Middle frontal gyrus (tissue), 1 donor: ENCODE measurements at regions not wholly inside any gene's neighbourhood (a gene's known extent, or its start where the extent isn't known, plus 50 kb on each side); places are given as distances from the start of the nearest gene placed in this dataset.
"Not testable (repeated sequence)": the region's sequence is repeated elsewhere in the genome, so short reads cannot be mapped to it uniquely, and the experiment has no call there.

ENCODE experiments used
- DNase-seq: peaks from one replicate; pipeline ENCODE4 v3.0.0-alpha.2; 2015; ENCODE audit warnings: low spot score; ENCODE audit errors: extremely low spot score

DNA sequence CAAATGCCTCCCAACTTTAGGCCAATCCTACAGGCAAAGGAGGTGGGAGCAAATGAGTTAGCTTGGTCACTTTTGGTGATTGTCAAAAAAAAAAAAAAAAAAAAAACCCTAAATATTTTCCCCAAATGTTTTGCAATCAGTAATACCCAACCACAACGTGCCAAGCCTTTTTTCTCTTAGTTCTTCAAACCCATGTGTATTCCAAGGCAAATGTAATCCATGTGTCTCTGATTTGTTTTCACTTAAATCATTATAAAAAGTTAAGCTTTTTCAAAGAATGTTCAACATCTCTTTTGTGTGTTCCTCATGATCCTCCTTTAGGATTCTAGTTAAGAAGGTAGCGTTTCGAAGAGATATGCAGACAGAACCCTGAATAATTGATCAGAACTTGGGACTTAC, 328.4 kb downstream of the PAPSS1 start:
- DNase-seq = no peak

DNA sequence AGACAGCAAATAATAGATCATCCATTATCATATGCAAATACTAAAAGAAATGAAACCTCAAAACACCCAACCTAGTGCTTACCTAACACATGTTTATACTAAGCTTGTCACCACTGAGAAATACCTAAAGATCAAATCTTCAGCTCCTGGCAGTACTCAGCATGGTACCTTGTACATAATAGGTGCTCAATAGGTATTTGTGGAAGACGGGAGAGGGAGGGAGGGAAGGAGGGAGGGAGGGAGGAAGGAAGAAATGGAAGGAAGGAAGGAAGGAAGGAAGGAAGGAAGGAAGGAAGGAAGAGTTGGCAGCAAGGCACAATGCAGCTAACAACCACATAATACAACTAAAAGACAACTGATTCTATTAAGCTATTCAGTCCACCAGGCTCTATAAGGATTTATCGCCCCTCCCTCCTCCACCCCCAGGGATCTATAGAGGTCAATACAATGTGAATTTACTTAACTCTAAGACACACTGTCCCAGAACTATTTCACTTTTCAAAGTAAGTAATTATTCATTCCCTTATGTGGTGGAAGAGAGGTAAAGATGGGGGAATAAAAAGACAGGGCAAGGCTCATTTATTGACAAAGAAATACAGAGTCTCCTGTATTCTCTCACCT, 328.9 kb downstream of the PAPSS1 start:
- DNase-seq = no peak

DNA sequence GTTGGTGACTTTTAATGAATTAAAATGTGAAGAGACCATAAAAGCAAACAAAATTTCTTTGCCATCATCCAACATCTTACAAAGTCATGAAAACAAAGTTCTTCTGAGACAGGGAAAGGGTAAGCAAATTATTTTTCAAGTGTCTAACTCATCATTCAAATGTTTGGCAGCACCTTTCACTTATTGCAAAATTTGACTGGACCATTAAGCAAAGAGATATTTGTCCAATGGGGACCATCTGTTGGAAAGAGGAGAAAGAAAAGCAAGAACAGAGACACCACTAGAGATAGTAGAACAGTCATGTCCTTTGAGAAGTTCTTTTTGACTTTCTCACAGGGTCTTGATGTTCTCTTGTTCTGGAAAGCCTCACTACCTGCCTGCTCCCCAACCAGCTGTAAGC, 330.1 kb downstream of the PAPSS1 start:
- DNase-seq = no peak

DNA sequence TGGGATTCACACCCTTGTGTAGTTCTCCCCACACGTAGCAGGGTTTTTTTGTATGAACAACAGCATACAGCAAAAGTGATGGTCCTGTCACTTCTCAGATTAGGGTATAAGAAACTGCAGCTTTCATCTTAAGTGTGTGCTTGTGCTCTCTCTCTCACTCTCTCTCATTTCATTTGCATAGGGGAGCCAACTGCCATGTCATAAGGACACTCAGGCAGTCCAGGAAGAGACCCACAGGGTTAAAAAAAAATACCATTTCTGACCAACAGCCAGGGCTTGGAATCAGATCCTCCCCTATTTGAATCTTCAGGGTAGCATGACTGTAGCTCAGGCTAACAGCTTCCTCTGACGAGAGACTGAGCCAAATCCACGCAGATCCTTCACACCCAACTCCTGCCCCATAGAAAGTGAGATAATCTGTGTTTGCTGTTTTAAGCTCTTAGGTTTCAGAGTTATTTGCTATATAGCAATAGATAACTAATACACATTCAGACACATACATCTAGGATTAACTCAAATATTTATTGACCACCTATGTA, 331.2 kb downstream of the PAPSS1 start:
- no peak for DNase-seq

DNA sequence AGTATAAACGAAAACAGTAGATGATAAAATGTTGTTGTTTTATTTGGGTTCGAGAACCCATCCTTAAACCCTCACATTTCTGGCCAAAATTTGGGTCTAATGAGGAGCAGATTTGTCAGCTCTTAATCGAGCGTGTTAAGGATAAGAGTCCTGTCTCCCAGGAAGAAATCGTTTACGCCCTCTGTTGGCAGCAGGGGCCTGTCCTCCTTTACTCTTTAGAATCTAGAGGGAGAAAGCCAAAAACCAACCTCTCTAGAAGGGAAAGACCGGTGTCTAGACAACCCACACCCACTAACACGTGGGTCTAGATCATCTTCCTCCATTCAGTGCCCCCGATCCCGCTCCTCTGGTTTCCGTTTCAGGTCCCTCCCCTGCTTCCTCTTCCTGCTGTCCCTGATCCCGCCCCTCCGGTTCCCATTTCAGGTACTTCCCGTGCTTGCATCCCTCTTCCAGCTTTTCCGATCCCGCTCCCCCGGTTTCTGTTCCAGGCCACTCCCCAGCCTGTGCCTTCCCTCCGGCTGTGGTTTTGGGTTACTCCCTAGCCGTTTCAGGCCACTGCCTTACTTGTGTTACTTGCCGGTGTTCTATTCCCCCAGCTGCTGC, 339.1 kb downstream of the PAPSS1 start:
- no peak for DNase-seq

DNA sequence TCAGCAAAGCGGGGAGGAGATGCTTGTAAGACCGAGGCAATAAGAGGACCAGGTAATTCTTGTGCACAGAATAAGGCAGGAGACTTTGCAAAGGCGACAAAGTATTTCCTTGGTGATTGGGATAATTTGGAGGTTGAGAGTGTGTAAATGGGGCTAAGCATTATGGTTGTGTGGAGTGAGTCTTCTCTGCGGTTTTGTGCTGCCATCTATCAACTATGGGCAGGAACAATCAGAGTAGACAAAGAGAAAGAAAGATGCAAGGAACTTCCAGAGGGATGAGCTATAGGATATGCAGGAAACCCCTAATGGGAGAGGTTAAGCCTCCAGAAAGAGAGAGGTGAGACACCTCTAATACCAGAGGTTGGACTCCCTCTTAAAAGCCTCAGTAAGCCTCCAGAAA, 339.8 kb downstream of the PAPSS1 start:
- no peak for DNase-seq

DNA sequence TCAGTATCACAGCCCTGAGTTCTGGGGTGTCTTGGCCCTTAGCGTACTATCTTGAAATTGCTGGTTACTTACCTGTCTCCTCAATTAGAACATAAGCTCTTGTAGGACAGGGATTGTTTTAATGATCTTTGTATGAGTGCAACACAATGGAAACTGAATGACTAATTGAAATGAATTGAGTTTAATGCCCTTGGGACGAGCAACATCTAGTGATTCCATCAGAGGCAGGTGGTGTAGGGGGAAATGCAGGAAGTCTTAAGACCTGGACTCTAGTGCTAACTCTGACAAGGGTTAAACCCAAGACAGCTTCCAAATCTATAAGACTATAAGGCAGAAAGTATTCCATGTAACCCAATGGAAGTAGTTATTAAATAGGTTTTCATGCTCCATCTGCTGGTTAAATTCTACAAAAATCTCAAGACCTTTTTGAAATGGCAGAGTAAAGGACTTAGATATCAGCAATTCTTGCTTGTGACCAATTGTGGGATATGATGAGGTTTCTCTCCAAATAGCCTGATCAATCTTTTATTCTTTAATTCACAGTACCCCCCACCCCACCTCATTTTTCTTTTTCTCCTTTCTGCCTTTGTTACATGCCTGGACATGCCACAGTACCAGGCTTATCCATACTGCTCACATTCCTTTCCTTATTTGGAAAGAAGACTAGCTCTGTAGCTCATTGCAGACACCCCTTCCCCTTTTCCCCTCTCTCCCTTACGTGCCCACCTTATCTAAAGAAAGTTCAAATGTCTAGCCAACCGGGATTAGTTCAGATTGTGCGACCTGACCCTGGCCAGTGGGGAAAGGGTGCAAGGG, 340.8 kb downstream of the PAPSS1 start:
- DNase-seq = no peak

DNA sequence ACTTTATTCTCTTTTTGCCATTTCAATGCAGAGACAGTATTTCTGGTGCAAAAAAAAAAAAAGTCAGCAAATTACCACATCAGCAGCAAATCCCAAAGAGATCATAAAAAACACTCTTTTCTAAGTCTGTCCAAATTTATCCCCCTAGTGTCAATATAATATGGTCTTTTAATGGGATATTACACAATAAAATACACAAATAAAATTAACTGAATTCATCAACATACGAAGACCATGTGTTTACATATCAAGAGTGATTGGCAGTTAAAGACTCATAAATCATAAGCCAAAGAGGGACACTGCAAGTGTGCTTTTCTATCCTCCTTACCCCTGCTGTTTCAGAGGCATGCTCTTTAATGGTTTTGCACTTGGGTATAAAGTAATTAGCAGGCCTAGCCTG, 340.2 kb upstream of the DKK2 start:
- DNase-seq = no peak

DNA sequence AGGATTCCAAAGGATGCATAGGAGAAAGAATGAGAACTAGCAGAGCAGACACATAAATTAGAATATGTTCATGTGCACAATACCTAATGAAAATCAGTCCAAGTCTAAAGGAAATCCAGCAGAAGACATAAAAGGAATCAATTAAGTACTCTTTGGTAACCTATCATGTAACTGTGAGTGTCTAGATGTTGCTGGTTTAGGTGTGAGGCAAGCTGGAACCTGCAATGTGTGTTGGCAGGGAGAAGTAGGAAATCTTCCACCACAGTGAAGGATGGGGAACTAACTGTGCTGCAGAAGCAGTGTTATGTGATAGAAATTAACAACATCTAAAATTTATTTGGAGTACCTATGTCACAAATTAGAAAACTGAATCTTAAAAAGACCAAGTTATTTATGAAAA, 330.8 kb upstream of the DKK2 start:
- DNase-seq = no peak

DNA sequence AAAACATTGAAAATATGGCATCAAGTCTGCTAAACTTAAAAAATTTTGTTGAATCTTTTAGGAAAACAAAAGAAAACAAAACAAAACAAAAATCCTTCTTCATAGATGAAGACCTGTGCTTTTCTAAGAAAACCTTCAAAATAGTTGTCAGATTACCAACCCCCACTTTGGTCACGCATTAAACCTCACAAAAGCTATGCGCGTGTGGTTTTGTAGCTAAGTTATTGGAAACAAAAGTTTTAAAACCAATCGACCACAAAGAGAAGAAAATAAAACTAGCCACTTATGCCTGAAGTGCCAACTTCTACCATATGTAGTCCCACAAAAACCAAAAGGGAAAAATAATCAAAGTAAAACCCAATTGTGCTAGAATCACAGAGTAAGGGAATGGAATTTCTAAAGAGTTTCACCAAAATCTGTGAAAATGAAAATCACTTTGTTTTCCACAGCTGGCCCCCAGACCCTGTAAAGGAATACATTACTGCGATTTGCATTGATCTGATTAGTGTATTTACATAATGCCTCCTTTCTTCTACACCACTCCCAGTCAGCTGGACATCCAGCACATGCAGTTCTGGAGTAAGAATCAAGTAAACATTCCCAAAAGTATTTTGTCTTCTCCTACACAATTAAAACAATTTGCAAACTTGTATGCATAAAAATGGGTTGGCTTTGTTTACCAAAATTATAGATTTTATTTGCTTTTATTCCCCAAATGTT, 330.1 kb upstream of the DKK2 start:
- no peak for DNase-seq

DNA sequence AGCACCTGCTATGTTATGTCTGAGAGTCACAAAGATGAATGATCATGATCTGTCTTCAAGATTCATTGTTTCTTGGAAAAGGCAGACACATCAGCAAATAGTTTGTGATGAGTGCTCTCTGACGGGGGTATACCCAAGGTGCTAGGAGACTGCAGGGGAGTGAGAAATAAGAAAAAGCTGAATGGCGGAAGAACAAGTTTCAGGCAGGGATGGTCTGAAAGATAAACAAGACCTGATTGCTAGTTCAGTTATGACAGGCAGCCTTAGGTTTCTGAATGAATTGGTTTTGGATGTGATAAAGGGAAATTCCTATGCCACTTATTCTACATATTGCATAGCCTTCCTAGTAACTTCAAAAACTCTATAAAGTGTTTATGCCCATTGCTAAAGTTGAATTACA, 327.0 kb upstream of the DKK2 start:
- DNase-seq = no peak

DNA sequence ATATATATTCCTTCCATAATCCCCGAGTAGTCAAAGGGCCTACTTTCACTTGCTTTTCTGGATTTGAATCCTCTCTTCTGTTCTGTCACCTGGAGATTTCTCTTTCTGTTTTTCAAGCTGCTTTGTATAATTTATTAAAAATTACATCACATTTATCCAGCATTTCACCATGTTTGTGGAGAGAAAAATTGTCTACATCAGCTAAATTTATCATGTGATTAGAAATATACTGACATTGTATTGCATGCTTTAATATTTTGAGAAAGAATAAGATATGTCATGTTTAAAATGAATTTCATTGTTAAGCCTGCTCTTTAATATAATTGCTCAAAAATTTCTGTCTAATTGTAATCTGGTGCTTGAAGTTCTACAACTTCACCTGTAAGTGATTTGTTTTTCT, 323.1 kb upstream of the DKK2 start:
- no peak for DNase-seq

DNA sequence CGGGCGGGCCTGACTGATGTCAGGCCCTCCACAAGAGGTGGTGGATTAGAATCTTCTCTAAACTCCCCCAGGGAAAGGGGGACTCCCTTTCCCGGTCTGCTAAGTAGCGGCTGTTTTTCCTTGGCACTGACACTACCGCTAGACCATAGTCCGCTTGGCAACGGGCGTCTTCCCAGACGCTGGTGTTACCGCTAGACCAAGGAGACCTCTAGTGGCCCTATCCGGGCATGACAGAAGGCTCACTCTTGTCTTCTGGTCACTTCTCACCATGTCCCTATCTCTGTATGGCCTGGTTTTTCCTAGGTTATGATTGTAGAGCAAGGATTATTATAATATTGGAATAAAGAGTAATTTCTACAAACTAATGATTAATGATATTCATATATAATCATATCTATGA, 318.2 kb upstream of the DKK2 start:
- DNase-seq = not testable (repeated sequence)

DNA sequence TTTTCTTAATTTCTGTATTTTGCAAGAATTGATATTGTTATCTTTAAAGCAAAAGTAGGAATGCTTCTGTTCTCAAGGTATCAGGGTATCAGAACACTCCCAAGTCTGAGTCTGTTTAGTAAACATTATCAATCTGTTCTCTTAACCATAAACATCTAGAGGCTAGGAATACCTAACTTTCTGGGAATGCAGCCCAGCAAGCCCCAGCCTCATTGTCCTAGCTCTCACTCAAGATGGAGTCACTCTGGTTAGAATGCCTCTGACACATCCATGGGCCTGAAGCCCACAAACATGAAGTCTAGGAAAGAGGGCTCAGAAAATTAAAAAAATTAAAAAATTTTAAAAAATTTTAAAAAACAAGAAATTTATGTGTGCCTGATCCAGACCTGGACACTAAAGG, 315.1 kb upstream of the DKK2 start:
- DNase-seq = no peak

DNA sequence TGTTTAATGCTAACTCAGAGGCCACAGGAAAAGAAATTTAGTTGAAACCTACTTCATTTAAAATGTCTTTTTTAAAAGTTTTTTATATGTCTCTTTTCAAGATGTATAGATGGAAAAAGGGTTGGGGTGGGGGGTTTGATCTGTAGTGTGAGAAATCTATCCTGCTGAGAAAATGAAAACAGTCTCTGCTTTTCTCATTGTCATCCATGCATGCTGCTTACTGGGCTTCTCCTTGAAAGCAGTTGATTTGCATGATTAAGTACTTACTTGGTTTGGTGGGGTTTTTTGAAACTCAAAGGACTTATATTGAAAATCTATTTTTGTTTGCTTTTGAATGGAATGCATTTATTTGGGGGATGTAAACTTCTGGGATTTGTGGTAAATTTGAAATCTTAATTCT, 313.6 kb upstream of the DKK2 start:
- no peak for DNase-seq

DNA sequence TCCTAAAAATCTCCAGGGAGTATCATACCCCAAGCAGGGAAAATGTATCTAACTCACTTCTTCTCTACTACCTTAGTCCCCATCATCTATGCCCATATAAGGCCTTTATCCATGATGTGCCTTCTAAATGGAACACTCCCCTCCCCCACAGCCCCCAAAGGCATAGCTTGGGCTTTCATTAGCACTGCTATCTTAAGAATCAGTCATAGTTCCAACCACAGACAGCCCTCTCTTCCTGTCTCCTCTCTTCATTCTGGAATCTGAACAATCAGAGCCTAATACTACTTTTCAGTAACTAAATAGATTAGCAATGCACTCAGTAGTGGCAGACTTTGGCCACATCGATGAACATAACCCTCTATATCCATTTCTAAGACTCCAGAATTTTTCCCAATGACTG, 313.2 kb upstream of the DKK2 start:
- DNase-seq = no peak

DNA sequence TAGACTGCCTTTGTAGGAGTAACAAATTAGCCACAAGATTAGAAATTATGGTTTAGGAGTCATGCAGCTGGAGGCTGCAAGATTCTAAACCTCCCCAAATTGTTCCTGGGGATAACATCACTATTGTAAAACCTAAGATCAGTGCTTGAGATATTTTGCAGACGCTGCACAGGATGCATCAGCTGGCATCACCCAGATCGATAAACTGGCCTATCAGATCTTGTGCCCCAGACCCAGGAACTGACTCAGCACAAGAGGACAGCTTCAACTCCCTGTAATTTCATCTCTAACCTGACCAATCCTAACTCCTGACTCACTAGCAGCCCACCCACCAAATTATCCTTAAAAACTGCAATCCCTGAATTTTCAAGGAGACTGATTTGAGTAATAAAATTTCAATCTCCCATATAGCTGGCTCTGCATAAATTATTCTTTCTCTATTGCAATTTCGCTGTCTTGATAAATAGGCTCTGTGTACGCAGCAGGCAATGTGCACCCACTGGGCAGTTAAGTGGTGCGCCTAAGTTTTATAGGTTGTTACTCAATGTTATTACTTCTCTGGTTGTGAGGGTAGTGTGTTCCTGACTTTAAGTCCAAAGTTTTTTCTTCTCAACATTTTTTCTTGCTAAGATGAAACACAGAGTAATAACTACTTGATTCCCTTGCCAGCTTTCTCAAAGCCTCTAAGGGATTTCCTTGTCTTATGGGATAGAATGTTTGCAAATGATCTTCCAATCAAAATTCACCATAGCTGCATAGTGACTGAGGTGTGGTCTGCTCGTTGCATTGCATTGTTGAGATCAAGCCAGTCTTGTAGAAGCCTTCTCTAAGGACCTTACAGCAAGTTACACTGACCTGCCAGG, 312.3 kb upstream of the DKK2 start:
- DNase-seq = no peak

DNA sequence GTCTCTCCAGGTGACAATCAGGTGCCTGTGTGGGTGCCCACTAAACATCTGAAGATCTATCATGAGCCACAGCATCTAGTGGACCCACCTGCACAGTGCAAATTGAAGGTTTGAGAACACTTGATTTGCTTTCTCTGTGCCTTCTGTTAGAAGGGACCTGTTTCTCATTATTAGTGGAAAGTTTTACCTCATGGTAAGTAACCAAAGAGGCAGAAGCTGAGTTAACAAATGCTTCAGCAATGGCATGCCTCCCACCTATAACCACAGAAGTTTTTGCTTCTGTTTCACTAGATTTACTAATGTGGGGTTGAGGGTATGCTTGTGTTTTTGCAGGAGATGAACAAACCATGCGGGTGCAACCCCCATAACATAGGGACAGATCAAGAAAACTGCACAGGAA, 297.4 kb upstream of the DKK2 start:
- no peak for DNase-seq

DNA sequence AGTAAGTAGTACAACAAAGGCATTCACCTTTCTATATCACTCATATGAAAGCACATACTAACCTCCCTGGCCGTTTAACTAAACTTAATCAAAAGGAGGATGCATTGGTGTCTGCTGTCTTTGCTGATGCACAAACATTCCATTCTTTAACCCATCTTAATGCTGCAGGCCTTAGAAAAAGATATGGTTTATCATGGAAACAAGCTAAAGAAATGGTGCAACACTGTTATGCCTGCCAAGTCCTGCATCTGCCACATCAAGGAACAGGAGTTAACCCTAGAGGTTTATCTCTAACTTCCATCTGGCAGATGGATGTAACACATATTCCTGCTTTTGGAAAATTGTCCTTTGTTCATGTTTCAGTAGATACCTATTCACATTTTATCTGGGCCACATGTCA, 296.5 kb upstream of the DKK2 start:
- not testable (repeated sequence) for DNase-seq

DNA sequence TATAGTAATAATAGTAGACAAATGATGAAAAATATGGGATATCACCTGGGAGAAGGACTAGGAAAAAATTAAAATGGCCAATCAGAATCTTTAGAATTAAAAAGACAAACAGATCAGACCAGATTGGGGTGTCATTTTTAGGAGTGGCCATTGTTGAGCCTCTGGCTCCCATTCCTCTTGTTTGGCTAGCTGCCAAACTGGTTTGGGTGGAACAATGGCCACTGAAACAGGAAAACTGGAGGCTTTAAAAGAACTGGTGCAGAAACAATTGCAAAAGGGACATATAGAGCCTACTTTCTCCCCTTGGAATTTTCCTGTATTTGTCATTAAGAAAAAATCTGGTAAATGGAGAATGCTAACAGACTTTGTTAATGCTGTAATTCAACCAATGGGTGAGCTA, 294.8 kb upstream of the DKK2 start:
- no peak for DNase-seq

DNA sequence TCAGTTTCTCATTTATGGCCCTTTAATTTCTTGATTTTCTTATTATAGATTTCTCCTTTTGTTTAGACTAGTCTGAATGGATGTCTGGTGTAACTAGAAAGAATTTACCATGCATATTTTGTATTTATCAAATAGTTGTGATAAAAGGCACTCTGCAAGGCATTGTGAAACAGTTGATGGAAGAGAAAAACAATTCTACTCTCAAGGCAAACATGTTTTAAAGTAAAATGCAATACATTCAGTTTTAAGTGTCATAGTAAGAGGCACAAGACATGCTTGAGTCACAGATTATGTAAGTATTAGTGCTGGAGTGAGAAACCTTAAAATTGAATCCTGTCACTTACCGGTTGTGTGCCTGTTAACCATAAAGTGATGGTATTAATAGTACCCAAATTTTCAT, 283.3 kb upstream of the DKK2 start:
- no peak for DNase-seq
